IMR-90 (cell line): ENCODE measurements at regions not wholly inside any gene's neighbourhood (a gene's known extent, or its start where the extent isn't known, plus 50 kb on each side); places are given as distances from the start of the nearest gene placed in this dataset.
A peak's percentile ranks its signal among the peaks of the same experiment; 100 is the strongest.

Experiments
- ATAC-seq: fragments of 200-7000 bp; cut with Tn5 transposase; 2 replicates; pipeline ENCODE4 v1.9.1; 2020; ENCODE audit warnings: low read depth, mild to moderate bottlenecking, moderate library complexity
- BruUV-seq: library from RNA; stranded (reverse); fragments of 400-500 nt; replicated peaks from 2 replicates; lab custom pipeline; 2021; lab: Mats Ljungman, UMichigan
- CTCF ChIA-PET: fragments of 300-600 bp; formaldehyde crosslinking; extraction: SDS; loops from one replicate; lab custom pipeline; 2021; ENCODE audit warnings: antibody characterized with exemption; lab: Yijun Ruan, JAX
- POLR2A ChIA-PET: fragments of 300-600 bp; sonication (Branson Sonifier 250); formaldehyde crosslinking; loops from one replicate; lab custom pipeline; 2022; ENCODE audit warnings: antibody characterized with exemption; ENCODE audit not compliant: unreplicated experiment; lab: Charles Lee
- DNase-seq: peaks from one replicate; pipeline ENCODE4 v3.0.0; 2013
- H2AFZ ChIP-seq: replicated peaks from 2 replicates; pipeline ENCODE3; 2013; ENCODE audit warnings: low read length, mild to moderate bottlenecking; ENCODE audit not compliant: poor library complexity
- H2AK5ac ChIP-seq: 2 replicates; pipeline ENCODE4 v1.6.1; 2013; ENCODE audit warnings: low read depth, low read length, inconsistent platforms
- H2AK9ac ChIP-seq: replicated peaks from 2 replicates; pipeline ENCODE3; 2013; ENCODE audit warnings: mild to moderate bottlenecking, low read depth, low read length, moderate library complexity; ENCODE audit not compliant: poor library complexity
- H2BK120ac ChIP-seq: 2 replicates; pipeline ENCODE4 v1.6.1; 2013; ENCODE audit warnings: low read depth, low read length, inconsistent platforms
- H2BK15ac ChIP-seq: 3 replicates; pipeline ENCODE4 v1.6.1; 2013; ENCODE audit warnings: low read depth, low read length, inconsistent platforms
- H2BK20ac ChIP-seq: 2 replicates; pipeline ENCODE4 v1.6.1; 2013; ENCODE audit warnings: low read depth, mild to moderate bottlenecking, inconsistent platforms, low read length, moderate library complexity
- H2BK5ac ChIP-seq: 2 replicates; pipeline ENCODE4 v1.6.1; 2013; ENCODE audit warnings: mild to moderate bottlenecking, low read depth, low read length, inconsistent platforms; ENCODE audit not compliant: poor library complexity, severe bottlenecking
- H3K14ac ChIP-seq: replicated peaks from 2 replicates; pipeline ENCODE4 v1.6.1; 2013; ENCODE audit warnings: low read depth, low read length, inconsistent platforms
- H3K18ac ChIP-seq: 2 replicates; pipeline ENCODE4 v1.6.1; 2013; ENCODE audit warnings: low read depth, low read length, control low read depth
- H3K23ac ChIP-seq: 2 replicates; pipeline ENCODE4 v1.6.1; 2013; ENCODE audit warnings: low read depth, low read length, inconsistent platforms
- H3K27ac ChIP-seq: 2 replicates; pipeline ENCODE4 v1.5.1; 2013; ENCODE audit warnings: mild to moderate bottlenecking, control low read depth, low read length; ENCODE audit not compliant: insufficient read depth
- H3K27me3 ChIP-seq: 2 replicates; pipeline ENCODE4 v1.6.1; 2013; ENCODE audit warnings: low read length; ENCODE audit not compliant: control insufficient read depth, insufficient read depth
- H3K36me3 ChIP-seq: 2 replicates; pipeline ENCODE4 v1.6.1; 2013; ENCODE audit warnings: low read length, mixed read lengths; ENCODE audit not compliant: control insufficient read depth, insufficient read depth
- H3K4ac ChIP-seq: 2 replicates; pipeline ENCODE4 v1.6.1; 2013; ENCODE audit warnings: low read depth, low read length, inconsistent platforms
- H3K4me1 ChIP-seq: 2 replicates; pipeline ENCODE4 v1.6.1; 2013; ENCODE audit warnings: low read length, mixed read lengths; ENCODE audit not compliant: control insufficient read depth, insufficient read depth
- H3K4me2 ChIP-seq: 2 replicates; pipeline ENCODE4 v1.6.1; 2013; ENCODE audit warnings: low read depth, mild to moderate bottlenecking, control low read depth, low read length, moderate library complexity
- H3K4me3 ChIP-seq: 2 replicates; pipeline ENCODE4 v1.5.1; 2013; ENCODE audit warnings: low read depth, mild to moderate bottlenecking, control low read depth, low read length, moderate library complexity; ENCODE audit not compliant: insufficient read depth
- H3K56ac ChIP-seq: 2 replicates; pipeline ENCODE4 v1.6.1; 2013; ENCODE audit warnings: low read length, inconsistent platforms; ENCODE audit not compliant: insufficient read depth; ENCODE audit errors: extremely low read depth
- H3K79me1 ChIP-seq, 2 experiments: 2 replicates each; pipeline ENCODE4 v1.6.1; 2013; ENCODE audit warnings: low read length in 2 of 2, inconsistent platforms in 1 of 2, low read depth in 1 of 2
- H3K9ac ChIP-seq: 2 replicates; pipeline ENCODE4 v1.6.1; 2013; ENCODE audit warnings: low read depth, low read length, control low read depth
- H3K9me1 ChIP-seq: 2 replicates; pipeline ENCODE4 v1.6.1; 2013; ENCODE audit warnings: low read length, inconsistent platforms; ENCODE audit not compliant: insufficient read depth
- H3K9me3 ChIP-seq: 2 replicates; pipeline ENCODE4 v1.6.1; 2013; ENCODE audit warnings: low read length; ENCODE audit not compliant: control insufficient read depth, insufficient read depth
- H4K20me1 ChIP-seq: 2 replicates; pipeline ENCODE4 v1.6.1; 2013; ENCODE audit warnings: low read length, inconsistent platforms; ENCODE audit not compliant: insufficient read depth
- H4K5ac ChIP-seq: 2 replicates; pipeline ENCODE4 v1.6.1; 2013; ENCODE audit warnings: mild to moderate bottlenecking, low read depth, low read length, control low read depth
- H4K8ac ChIP-seq, 2 experiments: 2 replicates each; pipeline ENCODE4 v1.6.1; 2013; ENCODE audit warnings: low read depth in 2 of 2, low read length in 2 of 2, control low read depth in 1 of 2, inconsistent platforms in 1 of 2
- H4K91ac ChIP-seq: 2 replicates; pipeline ENCODE4 v1.6.1; 2013; ENCODE audit warnings: low read depth, low read length, inconsistent platforms; ENCODE audit not compliant: insufficient read depth
- BHLHE40 ChIP-seq: fragments of 150-350 bp; IDR thresholded peaks from 2 replicates; pipeline ENCODE4 v1.6.1; 2016; ENCODE audit warnings: mild to moderate bottlenecking, low read depth, low read length
- CEBPB ChIP-seq: IDR thresholded peaks from 2 replicates; pipeline ENCODE4 v1.6.1; 2012; ENCODE audit warnings: low read depth, low read length, improper control_type of control experiment
- CHD1 ChIP-seq: IDR thresholded peaks from 2 replicates; pipeline ENCODE4 v1.6.1; 2012; ENCODE audit warnings: low read depth, low read length, improper control_type of control experiment
- FOS ChIP-seq: fragments of 150-350 bp; IDR thresholded peaks from 2 replicates; pipeline ENCODE4 v1.6.1; 2016; ENCODE audit warnings: low read depth, low read length
- MAFK ChIP-seq: IDR thresholded peaks from 2 replicates; pipeline ENCODE4 v1.6.1; 2012; ENCODE audit warnings: low read depth, low read length, improper control_type of control experiment
- MAZ ChIP-seq: IDR thresholded peaks from 2 replicates; pipeline ENCODE4 v1.6.1; 2012; ENCODE audit warnings: low read depth, mild to moderate bottlenecking, low read length, improper control_type of control experiment, moderate library complexity, borderline replicate concordance
- MXI1 ChIP-seq: IDR thresholded peaks from 2 replicates; pipeline ENCODE4 v1.6.1; 2012; ENCODE audit warnings: low read depth, mild to moderate bottlenecking, low read length, moderate library complexity, borderline replicate concordance
- NFE2L2 ChIP-seq: fragments of 150-350 bp; IDR thresholded peaks from 2 replicates; pipeline ENCODE4 v1.6.1; 2016; ENCODE audit warnings: low read depth, mild to moderate bottlenecking, low read length
- POLR2A ChIP-seq: IDR thresholded peaks from 2 replicates; pipeline ENCODE4 v1.6.1; 2012; ENCODE audit warnings: mild to moderate bottlenecking, low read depth, low read length
- RAD21 ChIP-seq: IDR thresholded peaks from 2 replicates; pipeline ENCODE4 v1.6.1; 2012; ENCODE audit warnings: low read length, improper control_type of control experiment
- RCOR1 ChIP-seq: IDR thresholded peaks from 2 replicates; pipeline ENCODE4 v1.6.1; 2012; ENCODE audit warnings: mild to moderate bottlenecking, low read length, improper control_type of control experiment; ENCODE audit not compliant: insufficient replicate concordance
- RFX5 ChIP-seq: IDR thresholded peaks from 2 replicates; pipeline ENCODE4 v1.8.0; 2012; ENCODE audit warnings: low read depth, mild to moderate bottlenecking, low read length, moderate library complexity
- SMC3 ChIP-seq: fragments of 150-350 bp; IDR thresholded peaks from 2 replicates; pipeline ENCODE4 v1.6.1; 2016; ENCODE audit warnings: low read depth, mild to moderate bottlenecking, antibody characterized with exemption, low read length, moderate library complexity
- WGBS, 2 experiments: methylation state at CpG; one replicate each; pipeline versions ENCODE4 v1.1.5 to v1.1.7; 2013; ENCODE audit warnings: missing lambda C conversion rate in 2 of 2; ENCODE audit not compliant: insufficient read length in 1 of 2; ENCODE audit errors: extremely low coverage in 2 of 2; 5-methylcytosine and 5-hydroxymethylcytosine counted together
- dilution Hi-C: fragments of 300-500 bp; cut with HindIII; formaldehyde crosslinking; loops from one replicate; pipeline ENCODE4 v1.14.3; 2018; ENCODE audit warnings: low sequenced_read_pairs; ENCODE audit not compliant: unreplicated experiment
- in situ Hi-C: fragments of 300-500 bp; cut with MboI; formaldehyde crosslinking; loops from 3 replicates; pipeline ENCODE4 v1.14.3; 2019; ENCODE audit warnings: low sequenced_read_pairs, inconsistent platforms, mixed read lengths
- intact Hi-C: fragments of 100-400 bp; cut with micrococcal nuclease; formaldehyde crosslinking; loops from 2 replicates; pipeline ENCODE4 v1.10.0; 2022
- TF ChIP-seq, protein P1 (sequence below): fragments of 150-350 bp; IDR thresholded peaks from 2 replicates; pipeline ENCODE4 v1.6.1; 2017; ENCODE audit warnings: mild to moderate bottlenecking, antibody characterized with exemption, low read length, low read depth
- TF ChIP-seq, protein P2 (sequence below): conservative IDR thresholded peaks from 2 replicates; pipeline ENCODE4 v1.5.1; 2012; ENCODE audit warnings: mild to moderate bottlenecking, low read depth, low read length, improper control_type of control experiment
- TF ChIP-seq, protein P3 (sequence below): fragments of 150-350 bp; IDR thresholded peaks from 2 replicates; pipeline ENCODE4 v1.6.1; 2016; ENCODE audit warnings: low read depth, mild to moderate bottlenecking, low read length, moderate library complexity, borderline replicate concordance

DNA sequence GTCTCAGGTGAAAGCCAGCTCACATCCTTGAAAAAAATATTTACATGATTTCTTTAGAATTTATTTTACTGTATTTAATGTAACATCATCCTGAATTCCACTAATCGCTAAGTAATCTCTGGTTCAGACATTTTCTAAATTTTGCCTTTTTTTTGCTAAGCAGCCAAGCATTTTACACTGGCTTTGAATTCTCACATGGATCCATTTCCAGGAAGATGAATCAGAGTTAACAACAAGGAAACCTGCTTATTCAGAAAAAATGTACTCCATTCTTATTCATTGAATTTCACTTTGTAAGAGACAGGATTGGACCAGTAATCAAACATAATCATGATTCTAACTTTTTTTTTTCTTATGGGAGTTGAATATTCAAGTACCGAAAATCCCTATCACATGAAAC, 1785.1 kb upstream of the FLRT2 start:
- Histone ChIP-seq H2BK120ac (no peak overlapping the region), H3K9me1 (no peaks in the 10 kb centered on the region), H3K9me3 (no peaks in the 10 kb centered on the region), H2BK5ac (no peak overlapping the region), H3K36me3 (no peaks in the 10 kb centered on the region), H3K14ac (no peak overlapping the region), H2AK5ac (no peak overlapping the region), H4K20me1 (no peaks in the 10 kb centered on the region), H3K27me3 (no peaks in the 10 kb centered on the region), H2AFZ (no peak overlapping the region), H3K4ac (no peak overlapping the region), H2AK9ac (no peak overlapping the region), H4K5ac (no peak overlapping the region), H4K91ac (no peak overlapping the region), H3K56ac (no peak overlapping the region), H2BK20ac (no peak overlapping the region), H4K8ac (no peak overlapping the region), H3K23ac (no peak overlapping the region), H3K27ac (no peak overlapping the region), H3K9ac (no peak overlapping the region), H3K4me1 (no peaks in the 10 kb centered on the region), H3K18ac (no peak overlapping the region), H2BK15ac (no peak overlapping the region), H3K79me1 (no peaks in the 10 kb centered on the region), H3K4me3 (no peak overlapping the region), H3K4me2 (no peak overlapping the region)
- WGBS, 2 experiments: no CpG with 5 or more reads among the region's 2 CpGs
- ChIA-PET CTCF (no interaction called here), POLR2A (no interaction called here)
- no peak for TF ChIP-seq CHD1
- TF ChIP-seq NFE2L2: no peak
- TF ChIP-seq MXI1: no peak
- no peak for TF ChIP-seq POLR2A
- TF ChIP-seq, protein P1, sequence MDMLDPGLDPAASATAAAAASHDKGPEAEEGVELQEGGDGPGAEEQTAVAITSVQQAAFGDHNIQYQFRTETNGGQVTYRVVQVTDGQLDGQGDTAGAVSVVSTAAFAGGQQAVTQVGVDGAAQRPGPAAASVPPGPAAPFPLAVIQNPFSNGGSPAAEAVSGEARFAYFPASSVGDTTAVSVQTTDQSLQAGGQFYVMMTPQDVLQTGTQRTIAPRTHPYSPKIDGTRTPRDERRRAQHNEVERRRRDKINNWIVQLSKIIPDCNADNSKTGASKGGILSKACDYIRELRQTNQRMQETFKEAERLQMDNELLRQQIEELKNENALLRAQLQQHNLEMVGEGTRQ: no peak
- TF ChIP-seq RFX5: no peak
- TF ChIP-seq, protein P2, sequence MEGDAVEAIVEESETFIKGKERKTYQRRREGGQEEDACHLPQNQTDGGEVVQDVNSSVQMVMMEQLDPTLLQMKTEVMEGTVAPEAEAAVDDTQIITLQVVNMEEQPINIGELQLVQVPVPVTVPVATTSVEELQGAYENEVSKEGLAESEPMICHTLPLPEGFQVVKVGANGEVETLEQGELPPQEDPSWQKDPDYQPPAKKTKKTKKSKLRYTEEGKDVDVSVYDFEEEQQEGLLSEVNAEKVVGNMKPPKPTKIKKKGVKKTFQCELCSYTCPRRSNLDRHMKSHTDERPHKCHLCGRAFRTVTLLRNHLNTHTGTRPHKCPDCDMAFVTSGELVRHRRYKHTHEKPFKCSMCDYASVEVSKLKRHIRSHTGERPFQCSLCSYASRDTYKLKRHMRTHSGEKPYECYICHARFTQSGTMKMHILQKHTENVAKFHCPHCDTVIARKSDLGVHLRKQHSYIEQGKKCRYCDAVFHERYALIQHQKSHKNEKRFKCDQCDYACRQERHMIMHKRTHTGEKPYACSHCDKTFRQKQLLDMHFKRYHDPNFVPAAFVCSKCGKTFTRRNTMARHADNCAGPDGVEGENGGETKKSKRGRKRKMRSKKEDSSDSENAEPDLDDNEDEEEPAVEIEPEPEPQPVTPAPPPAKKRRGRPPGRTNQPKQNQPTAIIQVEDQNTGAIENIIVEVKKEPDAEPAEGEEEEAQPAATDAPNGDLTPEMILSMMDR: no peak
- TF ChIP-seq MAZ: no peak
- no peak for TF ChIP-seq BHLHE40
- TF ChIP-seq SMC3: no peak
- no peak for TF ChIP-seq CEBPB
- TF ChIP-seq, protein P3, sequence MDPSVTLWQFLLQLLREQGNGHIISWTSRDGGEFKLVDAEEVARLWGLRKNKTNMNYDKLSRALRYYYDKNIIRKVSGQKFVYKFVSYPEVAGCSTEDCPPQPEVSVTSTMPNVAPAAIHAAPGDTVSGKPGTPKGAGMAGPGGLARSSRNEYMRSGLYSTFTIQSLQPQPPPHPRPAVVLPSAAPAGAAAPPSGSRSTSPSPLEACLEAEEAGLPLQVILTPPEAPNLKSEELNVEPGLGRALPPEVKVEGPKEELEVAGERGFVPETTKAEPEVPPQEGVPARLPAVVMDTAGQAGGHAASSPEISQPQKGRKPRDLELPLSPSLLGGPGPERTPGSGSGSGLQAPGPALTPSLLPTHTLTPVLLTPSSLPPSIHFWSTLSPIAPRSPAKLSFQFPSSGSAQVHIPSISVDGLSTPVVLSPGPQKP: no peak
- no peak for TF ChIP-seq RAD21
- no peak for TF ChIP-seq RCOR1
- no peak for TF ChIP-seq MAFK
- no peak for TF ChIP-seq FOS
- in situ Hi-C loops (no loop called here), dilution Hi-C loops (no loop called here), intact Hi-C loops (no loop called here)
- ATAC-seq (no peak), DNase-seq (peak; percentile 55)
- no TSS peak for BruUV-seq
